ENCODE measurements at regions not wholly inside any gene's neighbourhood (a gene's known extent, or its start where the extent isn't known, plus 50 kb on each side); places are given as distances from the start of the nearest gene placed in this dataset.

DNA sequence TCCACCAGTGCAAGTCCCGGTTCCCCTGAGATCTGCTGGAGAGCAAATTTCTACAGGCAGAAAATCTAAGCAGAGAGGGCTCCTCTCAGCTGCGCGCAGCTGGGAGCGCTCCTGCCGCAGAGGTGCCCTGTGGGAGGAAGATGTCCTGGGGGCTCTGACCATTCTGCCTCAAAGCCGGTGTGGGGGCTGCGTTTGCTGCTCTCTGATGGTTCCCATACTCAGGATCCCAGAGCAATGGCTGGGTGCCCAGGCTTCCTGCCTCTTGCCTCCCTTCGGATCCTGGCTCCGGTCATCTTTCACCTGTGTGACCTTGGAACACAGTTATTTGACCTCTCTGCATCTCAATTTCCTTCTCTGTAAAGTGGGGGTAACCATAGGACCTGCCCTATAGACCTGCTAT, 434.2 kb downstream of the ZNF521 start:
- H3K36me3 ChIP-seq (replicated peaks): no peaks in the 10 kb centered on the region
- no peak overlapping the region for H3K4me3 ChIP-seq (ENCODE audit: low read depth, low read length)
- in situ Hi-C loops (cut with HindIII; ENCODE audit: low pct_ligation_motif_present, low sequenced_read_pairs): no loop called here
- no peak for DNase-seq
- no peaks in the 10 kb centered on the region for H3K27me3 ChIP-seq (replicated peaks)
- TF ChIP-seq, protein P1, sequence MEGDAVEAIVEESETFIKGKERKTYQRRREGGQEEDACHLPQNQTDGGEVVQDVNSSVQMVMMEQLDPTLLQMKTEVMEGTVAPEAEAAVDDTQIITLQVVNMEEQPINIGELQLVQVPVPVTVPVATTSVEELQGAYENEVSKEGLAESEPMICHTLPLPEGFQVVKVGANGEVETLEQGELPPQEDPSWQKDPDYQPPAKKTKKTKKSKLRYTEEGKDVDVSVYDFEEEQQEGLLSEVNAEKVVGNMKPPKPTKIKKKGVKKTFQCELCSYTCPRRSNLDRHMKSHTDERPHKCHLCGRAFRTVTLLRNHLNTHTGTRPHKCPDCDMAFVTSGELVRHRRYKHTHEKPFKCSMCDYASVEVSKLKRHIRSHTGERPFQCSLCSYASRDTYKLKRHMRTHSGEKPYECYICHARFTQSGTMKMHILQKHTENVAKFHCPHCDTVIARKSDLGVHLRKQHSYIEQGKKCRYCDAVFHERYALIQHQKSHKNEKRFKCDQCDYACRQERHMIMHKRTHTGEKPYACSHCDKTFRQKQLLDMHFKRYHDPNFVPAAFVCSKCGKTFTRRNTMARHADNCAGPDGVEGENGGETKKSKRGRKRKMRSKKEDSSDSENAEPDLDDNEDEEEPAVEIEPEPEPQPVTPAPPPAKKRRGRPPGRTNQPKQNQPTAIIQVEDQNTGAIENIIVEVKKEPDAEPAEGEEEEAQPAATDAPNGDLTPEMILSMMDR (IDR thresholded peaks at IDR 0.05; ENCODE audit: low read depth, low read length, missing control alignments): no peak
- no peak overlapping the region for H3K27ac ChIP-seq

DNA sequence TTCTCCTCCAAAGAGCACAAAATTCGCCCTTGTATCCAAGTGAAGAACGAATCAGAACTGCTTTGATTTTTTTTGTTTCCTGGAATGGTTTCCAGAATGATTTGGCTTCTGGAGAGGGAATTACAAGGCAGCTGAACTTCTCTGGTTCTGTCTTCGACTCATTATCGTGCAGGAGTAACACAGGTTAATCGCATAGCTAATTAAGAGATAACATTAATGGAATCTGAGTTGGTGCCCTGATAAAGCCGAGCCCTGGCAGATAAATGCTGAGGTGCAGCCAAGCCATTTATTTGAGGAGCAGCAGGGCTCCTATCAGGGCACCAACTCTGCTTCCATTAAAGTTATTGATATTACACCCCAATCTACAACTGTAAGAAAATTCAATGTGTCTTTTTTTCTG, 433.7 kb downstream of the ZNF521 start:
- H3K27me3 ChIP-seq (replicated peaks): no peaks in the 10 kb centered on the region
- H3K27ac ChIP-seq: no peak overlapping the region
- H3K4me3 ChIP-seq (ENCODE audit: low read depth, low read length): no peak overlapping the region
- in situ Hi-C loops (cut with HindIII; ENCODE audit: low pct_ligation_motif_present, low sequenced_read_pairs): no loop called here
- no peak for DNase-seq
- TF ChIP-seq, protein P1 (IDR thresholded peaks at IDR 0.05; ENCODE audit: low read depth, low read length, missing control alignments): no peak
- H3K36me3 ChIP-seq (replicated peaks): no peaks in the 10 kb centered on the region

DNA sequence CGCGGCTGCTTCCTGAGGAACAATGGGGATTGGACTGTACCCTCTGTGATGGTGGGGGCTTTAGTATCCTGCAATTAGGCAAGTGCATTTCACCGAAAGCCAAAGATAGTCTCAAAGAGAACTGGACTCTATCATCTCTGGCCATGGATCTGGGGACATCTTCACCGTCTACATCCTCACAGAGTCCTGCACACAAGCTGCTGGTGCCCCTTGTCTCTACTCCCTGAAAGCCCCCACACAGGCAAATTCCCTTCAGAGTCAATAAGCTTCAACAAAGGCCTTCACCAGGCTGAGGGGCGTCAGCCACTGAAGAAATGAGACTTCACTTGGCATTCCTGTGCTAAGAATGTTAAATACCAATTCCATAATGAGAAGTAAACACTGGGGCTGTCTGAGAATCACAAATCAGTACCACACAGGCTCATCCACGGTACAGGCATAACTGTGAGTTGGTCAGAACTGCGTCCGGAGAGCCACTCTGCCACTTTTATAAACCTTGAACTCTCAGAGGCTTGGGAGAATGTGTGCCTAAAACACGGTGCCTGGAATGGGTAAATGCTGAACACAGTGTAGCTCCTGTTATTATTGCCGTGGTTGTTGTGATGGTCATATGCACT, 432.7 kb downstream of the ZNF521 start:
- no peaks in the 10 kb centered on the region for H3K27me3 ChIP-seq (replicated peaks)
- in situ Hi-C loops (cut with HindIII; ENCODE audit: low pct_ligation_motif_present, low sequenced_read_pairs): no loop called here
- H3K36me3 ChIP-seq (replicated peaks): no peaks in the 10 kb centered on the region
- TF ChIP-seq, protein P1 (IDR thresholded peaks at IDR 0.05; ENCODE audit: low read depth, low read length, missing control alignments): no peak
- no peak overlapping the region for H3K4me3 ChIP-seq (ENCODE audit: low read depth, low read length)
- no peak for DNase-seq
- no peak overlapping the region for H3K27ac ChIP-seq

DNA sequence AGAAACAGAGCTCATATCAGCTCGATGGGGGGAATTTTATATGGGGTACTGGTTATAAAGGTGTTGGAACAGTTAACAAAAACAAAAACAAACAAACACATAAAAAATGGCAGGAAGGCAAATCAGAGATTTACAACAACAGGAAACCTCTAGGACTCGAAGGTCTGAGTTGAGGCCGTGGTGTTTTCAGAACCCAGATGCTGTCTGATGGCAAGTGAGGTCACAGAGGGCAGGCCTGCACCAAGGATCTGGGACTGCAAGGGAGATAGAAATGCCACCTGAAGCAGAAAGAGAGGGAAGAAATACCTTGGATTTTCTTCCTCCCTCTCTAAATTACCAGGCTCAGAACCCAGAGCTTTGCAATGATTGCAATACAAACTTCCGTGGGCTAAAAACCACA, 429.5 kb downstream of the ZNF521 start:
- Histone ChIP-seq H3K27ac (no peak overlapping the region), H3K4me3 (ENCODE audit: low read depth, low read length) (no peak overlapping the region), H3K27me3 (replicated peaks) (no peaks in the 10 kb centered on the region), H3K36me3 (replicated peaks) (no peaks in the 10 kb centered on the region)
- no peak for DNase-seq
- TF ChIP-seq, protein P1 (IDR thresholded peaks at IDR 0.05; ENCODE audit: low read depth, low read length, missing control alignments): no peak
- in situ Hi-C loops (cut with HindIII; ENCODE audit: low pct_ligation_motif_present, low sequenced_read_pairs): no loop called here

DNA sequence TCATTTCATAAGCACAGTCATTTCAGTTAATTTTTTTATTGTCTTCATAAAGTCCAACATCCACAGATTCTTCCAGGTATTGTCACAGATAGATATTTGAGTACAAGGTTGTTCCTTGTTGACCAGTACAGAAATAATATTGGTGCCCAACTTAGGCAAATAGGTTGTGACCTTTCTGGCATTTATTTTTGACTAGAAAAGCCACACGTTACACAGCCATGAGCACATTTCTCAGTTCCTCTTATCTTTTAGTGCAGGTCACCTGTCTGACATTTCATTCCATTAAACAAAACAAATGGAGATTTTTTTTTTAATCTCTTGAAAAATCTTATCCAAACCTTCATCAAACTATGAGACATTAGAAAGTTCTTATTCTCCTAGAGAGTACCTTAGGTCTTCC, 428.8 kb downstream of the ZNF521 start:
- in situ Hi-C loops (cut with HindIII; ENCODE audit: low pct_ligation_motif_present, low sequenced_read_pairs): no loop called here
- Histone ChIP-seq H3K36me3 (replicated peaks) (no peaks in the 10 kb centered on the region), H3K4me3 (ENCODE audit: low read depth, low read length) (no peak overlapping the region), H3K27ac (no peak overlapping the region), H3K27me3 (replicated peaks) (no peaks in the 10 kb centered on the region)
- TF ChIP-seq, protein P1 (IDR thresholded peaks at IDR 0.05; ENCODE audit: low read depth, low read length, missing control alignments): no peak
- DNase-seq: no peak

DNA sequence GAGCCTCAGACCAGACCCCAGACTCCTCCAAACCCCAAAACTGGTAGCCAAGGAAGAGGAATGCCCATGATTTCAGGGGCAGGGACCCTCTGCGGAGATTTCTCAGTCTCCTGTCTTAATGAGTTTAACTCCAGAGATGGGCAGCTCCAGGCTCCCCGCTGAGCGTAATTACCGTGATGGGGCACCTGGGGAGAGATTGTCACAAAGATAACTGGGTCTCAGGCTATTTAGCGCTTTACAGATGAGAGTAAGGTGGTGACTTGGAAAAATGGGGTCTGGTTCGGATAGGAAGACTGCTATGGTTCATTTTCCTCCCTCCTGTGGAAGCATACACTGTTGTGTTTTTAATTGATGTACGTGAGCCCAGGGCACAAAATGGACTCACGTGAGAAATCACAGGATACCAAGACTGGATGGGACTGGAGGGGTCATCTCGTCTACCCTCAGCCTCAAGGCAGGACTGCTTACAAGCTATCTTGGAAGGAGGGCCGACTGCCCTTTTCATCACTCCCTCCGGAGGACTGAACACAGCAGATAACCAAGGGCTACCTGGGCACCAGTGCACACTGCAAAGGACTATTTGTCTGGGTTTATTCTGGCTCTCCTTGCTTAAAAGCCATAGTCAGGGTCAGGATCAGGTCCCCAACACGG, 427.8 kb downstream of the ZNF521 start:
- no peaks in the 10 kb centered on the region for H3K36me3 ChIP-seq (replicated peaks)
- in situ Hi-C loops (cut with HindIII; ENCODE audit: low pct_ligation_motif_present, low sequenced_read_pairs): no loop called here
- H3K4me3 ChIP-seq (ENCODE audit: low read depth, low read length): no peak overlapping the region
- no peak overlapping the region for H3K27ac ChIP-seq
- TF ChIP-seq, protein P1 (IDR thresholded peaks at IDR 0.05; ENCODE audit: low read depth, low read length, missing control alignments): no peak
- no peaks in the 10 kb centered on the region for H3K27me3 ChIP-seq (replicated peaks)
- DNase-seq: no peak

Measured in brain microvascular endothelial cell (primary cell).